Neutrophil (primary cell): ENCODE measurements at regions not wholly inside any gene's neighbourhood (a gene's known extent, or its start where the extent isn't known, plus 50 kb on each side); places are given as distances from the start of the nearest gene placed in this dataset.
"Not testable (repeated sequence)": the region's sequence is repeated elsewhere in the genome, so short reads cannot be mapped to it uniquely, and the experiment has no call there.

Experiments
- H3K27ac ChIP-seq: fragments of 200-600 bp; sonication (generic); 2 replicates; pipeline ENCODE4 v1.5.1; 2016; ENCODE audit warnings: mild to moderate bottlenecking, moderate library complexity
- H3K27me3 ChIP-seq: fragments of 200-600 bp; sonication (generic); 2 replicates; pipeline ENCODE4 v1.6.0; 2016; ENCODE audit warnings: mild to moderate bottlenecking
- H3K36me3 ChIP-seq: fragments of 200-600 bp; sonication (generic); 2 replicates; pipeline ENCODE4 v1.5.1; 2017
- H3K4me1 ChIP-seq, 2 experiments: fragments of 200-600 bp in 1 of 2; sonication (generic) in 1 of 2; 1 replicate in 1 of 2; 2 replicates in 1 of 2; pipeline versions ENCODE4 v1.5.1 to v1.6.1; 2013 to 2016; ENCODE audit warnings: low read depth in 1 of 2, low read length in 1 of 2, mild to moderate bottlenecking in 1 of 2, moderate library complexity in 1 of 2; ENCODE audit not compliant: control insufficient read depth in 1 of 2, insufficient read depth in 1 of 2
- H3K4me3 ChIP-seq, 2 experiments: fragments of 200-600 bp in 1 of 2; sonication (generic) in 1 of 2; 1 replicate in 1 of 2; 2 replicates in 1 of 2; pipeline ENCODE4 v1.5.1; 2013 to 2016; ENCODE audit warnings: low read depth in 1 of 2, low read length in 1 of 2, mild to moderate bottlenecking in 1 of 2, moderate library complexity in 1 of 2
- H3K9me3 ChIP-seq: fragments of 200-600 bp; sonication (generic); 2 replicates; pipeline ENCODE4 v1.5.1; 2016
- CTCF ChIP-seq: fragments of 200-600 bp; sonication (generic); IDR thresholded peaks from 2 replicates; pipeline ENCODE4 v1.5.1; 2016; ENCODE audit warnings: antibody characterized with exemption

- no peaks in the 10 kb centered on the region for H3K9me3 ChIP-seq
- TF ChIP-seq CTCF: no peak
- H3K27me3 ChIP-seq: no peaks in the 10 kb centered on the region
Observed at GRCh38 chr5:99600952-99601351, 672.1 kb upstream of the CHD1 start.

GRCh38 chr5:99590806-99591205 lies 662.0 kb upstream of the CHD1 start:
- no peaks in the 10 kb centered on the region for H3K36me3 ChIP-seq
- no peaks in the 10 kb centered on the region for H3K9me3 ChIP-seq
- TF ChIP-seq CTCF: no peak
- no peaks in the 10 kb centered on the region for H3K27me3 ChIP-seq
- no peaks in the 10 kb centered on the region for H3K4me1 ChIP-seq
- H3K4me3 ChIP-seq: no peak overlapping the region
- H3K27ac ChIP-seq: no peak overlapping the region

More at GRCh38 chr5:99600952-99601351, 672.1 kb upstream of the CHD1 start:
- Histone ChIP-seq H3K4me1 (no peaks in the 10 kb centered on the region), H3K4me3 (no peak overlapping the region), H3K27ac (no peak overlapping the region), H3K36me3 (no peaks in the 10 kb centered on the region)

- TF ChIP-seq CTCF: no peak
- no peak overlapping the region for H3K4me3 ChIP-seq
- H3K36me3 ChIP-seq: no peaks in the 10 kb centered on the region
- H3K27ac ChIP-seq: no peak overlapping the region
- H3K4me1 ChIP-seq: no peaks in the 10 kb centered on the region
- no peaks in the 10 kb centered on the region for H3K27me3 ChIP-seq
- H3K9me3 ChIP-seq: no peaks in the 10 kb centered on the region
Observed at GRCh38 chr5:99589424-99589823, 660.6 kb upstream of the CHD1 start.

GRCh38 chr5:99587983-99588382 lies 659.2 kb upstream of the CHD1 start:
- H3K27ac ChIP-seq: no peak overlapping the region
- no peaks in the 10 kb centered on the region for H3K4me1 ChIP-seq
- H3K36me3 ChIP-seq: no peaks in the 10 kb centered on the region
- no peaks in the 10 kb centered on the region for H3K9me3 ChIP-seq
- no peak for TF ChIP-seq CTCF
- H3K27me3 ChIP-seq: no peaks in the 10 kb centered on the region
- H3K4me3 ChIP-seq: no peak overlapping the region

GRCh38 chr5:99586878-99587277 lies 658.1 kb upstream of the CHD1 start:
- Histone ChIP-seq H3K27ac (no peak overlapping the region), H3K4me3 (no peak overlapping the region), H3K36me3 (no peaks in the 10 kb centered on the region), H3K9me3 (no peaks in the 10 kb centered on the region), H3K4me1 (no peaks in the 10 kb centered on the region), H3K27me3 (no peaks in the 10 kb centered on the region)
- TF ChIP-seq CTCF: no peak

- not testable (repeated sequence) for H3K27me3 ChIP-seq, H3K27ac ChIP-seq, H3K9me3 ChIP-seq, H3K4me1 ChIP-seq, H3K4me3 ChIP-seq, H3K36me3 ChIP-seq
Observed at GRCh38 chr5:99581204-99581603, 652.4 kb upstream of the CHD1 start.

GRCh38 chr5:99562937-99563627 lies 634.3 kb upstream of the CHD1 start:
- H3K4me1 ChIP-seq, H3K27me3 ChIP-seq, H3K9me3 ChIP-seq, H3K36me3 ChIP-seq, H3K27ac ChIP-seq, H3K4me3 ChIP-seq: not testable (repeated sequence)
